ENCODE measurements at regions not wholly inside any gene's neighbourhood (a gene's known extent, or its start where the extent isn't known, plus 50 kb on each side); places are given as distances from the start of the nearest gene placed in this dataset.

DNA sequence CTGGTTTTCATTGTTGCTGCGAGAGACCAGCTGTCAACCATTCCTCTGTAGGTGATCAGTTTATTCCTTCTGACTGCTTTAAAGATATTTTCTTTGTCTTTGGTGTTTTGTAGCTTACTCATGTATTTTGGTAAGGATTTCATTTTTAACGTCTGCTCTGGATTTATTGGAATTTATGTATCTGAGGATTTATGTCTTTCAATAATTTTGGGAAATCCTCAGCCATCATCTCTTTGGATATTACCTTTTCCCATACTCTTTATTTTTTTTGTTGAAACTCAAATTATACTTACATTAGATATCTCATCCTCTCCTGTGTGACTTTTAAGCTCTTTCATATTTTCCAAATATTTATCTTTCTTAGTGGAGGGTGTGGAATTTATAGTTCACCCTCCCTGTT lies 62.7 kb upstream of the COL8A1 start:
- TF ChIP-seq, protein P1, sequence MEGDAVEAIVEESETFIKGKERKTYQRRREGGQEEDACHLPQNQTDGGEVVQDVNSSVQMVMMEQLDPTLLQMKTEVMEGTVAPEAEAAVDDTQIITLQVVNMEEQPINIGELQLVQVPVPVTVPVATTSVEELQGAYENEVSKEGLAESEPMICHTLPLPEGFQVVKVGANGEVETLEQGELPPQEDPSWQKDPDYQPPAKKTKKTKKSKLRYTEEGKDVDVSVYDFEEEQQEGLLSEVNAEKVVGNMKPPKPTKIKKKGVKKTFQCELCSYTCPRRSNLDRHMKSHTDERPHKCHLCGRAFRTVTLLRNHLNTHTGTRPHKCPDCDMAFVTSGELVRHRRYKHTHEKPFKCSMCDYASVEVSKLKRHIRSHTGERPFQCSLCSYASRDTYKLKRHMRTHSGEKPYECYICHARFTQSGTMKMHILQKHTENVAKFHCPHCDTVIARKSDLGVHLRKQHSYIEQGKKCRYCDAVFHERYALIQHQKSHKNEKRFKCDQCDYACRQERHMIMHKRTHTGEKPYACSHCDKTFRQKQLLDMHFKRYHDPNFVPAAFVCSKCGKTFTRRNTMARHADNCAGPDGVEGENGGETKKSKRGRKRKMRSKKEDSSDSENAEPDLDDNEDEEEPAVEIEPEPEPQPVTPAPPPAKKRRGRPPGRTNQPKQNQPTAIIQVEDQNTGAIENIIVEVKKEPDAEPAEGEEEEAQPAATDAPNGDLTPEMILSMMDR (IDR thresholded peaks at IDR 0.05), result no peak
- TF ChIP-seq POLR2A (IDR thresholded peaks at IDR 0.05), result no peak
